ENCODE measurements at regions not wholly inside any gene's neighbourhood (a gene's known extent, or its start where the extent isn't known, plus 50 kb on each side); places are given as distances from the start of the nearest gene placed in this dataset.
"Not testable (repeated sequence)": the region's sequence is repeated elsewhere in the genome, so short reads cannot be mapped to it uniquely, and the experiment has no call there.

GRCh38 chr14:89669193-89669592 lies 252.2 kb upstream of the FOXN3 start:
- Mint-ChIP-seq H3K4me1 (peaks cover 13% of the 10 kb centered on the region), H3K4me3 (no peak overlapping the region), H3K27me3 (no peaks in the 10 kb centered on the region), H3K36me3 (ENCODE audit: low read depth) (peaks cover 3% of the 10 kb centered on the region), H3K27ac (no peak overlapping the region), H3K9me3 (peaks cover 11% of the 10 kb centered on the region)
- ChIA-PET CTCF (no interaction called here), POLR2A (interaction anchor here (1.0 kb wide), 1 partner anchor 9 kb away, joined by 3 read pairs; no protein-coding TSS in a partner anchor)
- peak; percentile 22 for DNase-seq

- H3K4me1 Mint-ChIP-seq, result peaks cover 4% of the 10 kb centered on the region
- H3K9me3 Mint-ChIP-seq, result peaks cover 13% of the 10 kb centered on the region
- H3K27me3 Mint-ChIP-seq, result no peaks in the 10 kb centered on the region
- ChIA-PET CTCF (no interaction called here), POLR2A (no interaction called here)
- H3K4me3 Mint-ChIP-seq, result no peak overlapping the region
- no peak for DNase-seq
- H3K36me3 Mint-ChIP-seq (ENCODE audit: low read depth), result peaks cover 3% of the 10 kb centered on the region
- H3K27ac Mint-ChIP-seq, result no peak overlapping the region
Measured at GRCh38 chr14:89667983-89668382, 250.9 kb upstream of the FOXN3 start.

GRCh38 chr14:89665300-89666081 lies 248.5 kb upstream of the FOXN3 start:
- H3K27ac Mint-ChIP-seq; H3K4me3 Mint-ChIP-seq; POLR2A ChIA-PET; H3K4me1 Mint-ChIP-seq; CTCF ChIA-PET; H3K27me3 Mint-ChIP-seq; DNase-seq; H3K36me3 Mint-ChIP-seq (ENCODE audit: low read depth): not testable (repeated sequence)
- peaks cover 13% of the 10 kb centered on the region for H3K9me3 Mint-ChIP-seq

GRCh38 chr14:89661392-89661791 lies 244.4 kb upstream of the FOXN3 start:
- Mint-ChIP-seq H3K4me3 (no peak overlapping the region), H3K27me3 (no peaks in the 10 kb centered on the region), H3K9me3 (peaks cover 18% of the 10 kb centered on the region), H3K4me1 (peaks cover 2% of the 10 kb centered on the region), H3K27ac (no peak overlapping the region), H3K36me3 (ENCODE audit: low read depth) (peaks cover 3% of the 10 kb centered on the region)
- POLR2A ChIA-PET, result no interaction called here
- no peak for DNase-seq
- CTCF ChIA-PET, result no interaction called here

GRCh38 chr14:89660625-89661233 lies 243.7 kb upstream of the FOXN3 start:
- CTCF ChIA-PET; H3K27me3 Mint-ChIP-seq; H3K27ac Mint-ChIP-seq; H3K4me1 Mint-ChIP-seq; H3K4me3 Mint-ChIP-seq; DNase-seq; H3K36me3 Mint-ChIP-seq (ENCODE audit: low read depth): not testable (repeated sequence)
- H3K9me3 Mint-ChIP-seq, result peaks cover 17% of the 10 kb centered on the region
- POLR2A ChIA-PET, result interaction anchor here (1.0 kb wide), 1 partner anchor 9 kb away, joined by 3 read pairs; no protein-coding TSS in a partner anchor

- peaks cover 14% of the 10 kb centered on the region for H3K9me3 Mint-ChIP-seq
- no peak overlapping the region for H3K4me3 Mint-ChIP-seq
- ChIA-PET POLR2A (interaction anchor here (1.0 kb wide), 1 partner anchor 10 kb away, joined by 3 read pairs; no protein-coding TSS in a partner anchor), CTCF (no interaction called here)
- H3K4me1 Mint-ChIP-seq, result peaks cover 2% of the 10 kb centered on the region
- no peak overlapping the region for H3K27ac Mint-ChIP-seq
- H3K27me3 Mint-ChIP-seq, result no peaks in the 10 kb centered on the region
- DNase-seq, result no peak
- peaks cover 3% of the 10 kb centered on the region for H3K36me3 Mint-ChIP-seq (ENCODE audit: low read depth)
Measured at GRCh38 chr14:89660166-89660565, 243.1 kb upstream of the FOXN3 start.

- Mint-ChIP-seq H3K36me3 (ENCODE audit: low read depth) (peaks cover 3% of the 10 kb centered on the region), H3K9me3 (peaks cover 10% of the 10 kb centered on the region), H3K27me3 (no peaks in the 10 kb centered on the region), H3K4me3 (no peak overlapping the region), H3K4me1 (peaks cover 2% of the 10 kb centered on the region), H3K27ac (no peak overlapping the region)
- CTCF ChIA-PET, result interaction anchor here (1.5 kb wide), 1 partner anchor 15 kb away, joined by 4 read pairs; no protein-coding TSS in a partner anchor
- DNase-seq, result no peak
- POLR2A ChIA-PET, result no interaction called here
Measured at GRCh38 chr14:89658977-89659670, 242.1 kb upstream of the FOXN3 start.

- H3K9me3 Mint-ChIP-seq, result peaks cover 10% of the 10 kb centered on the region
- no peak for DNase-seq
- ChIA-PET CTCF (no interaction called here), POLR2A (interaction anchor here (1.4 kb wide), 1 partner anchor 65 kb away, joined by 3 read pairs; no protein-coding TSS in a partner anchor)
- H3K27me3 Mint-ChIP-seq, result no peaks in the 10 kb centered on the region
- no peak overlapping the region for H3K4me3 Mint-ChIP-seq
- peaks cover 3% of the 10 kb centered on the region for H3K36me3 Mint-ChIP-seq (ENCODE audit: low read depth)
- no peak overlapping the region for H3K27ac Mint-ChIP-seq
- peaks cover 2% of the 10 kb centered on the region for H3K4me1 Mint-ChIP-seq
Measured at GRCh38 chr14:89657014-89657413, 240.0 kb upstream of the FOXN3 start.

GRCh38 chr14:89654998-89655397 lies 238.0 kb upstream of the FOXN3 start:
- peaks cover 2% of the 10 kb centered on the region for H3K4me1 Mint-ChIP-seq
- peaks cover 3% of the 10 kb centered on the region for H3K36me3 Mint-ChIP-seq (ENCODE audit: low read depth)
- peaks cover 10% of the 10 kb centered on the region for H3K9me3 Mint-ChIP-seq
- H3K27ac Mint-ChIP-seq, result no peak overlapping the region
- ChIA-PET POLR2A (no interaction called here), CTCF (no interaction called here)
- no peak for DNase-seq
- H3K4me3 Mint-ChIP-seq, result no peak overlapping the region
- H3K27me3 Mint-ChIP-seq, result no peaks in the 10 kb centered on the region

GRCh38 chr14:89652352-89652751 lies 235.3 kb upstream of the FOXN3 start:
- Mint-ChIP-seq H3K4me3 (no peak overlapping the region), H3K36me3 (ENCODE audit: low read depth) (peaks cover 3% of the 10 kb centered on the region), H3K9me3 (peaks cover 10% of the 10 kb centered on the region), H3K4me1 (peaks cover 2% of the 10 kb centered on the region), H3K27ac (no peak overlapping the region), H3K27me3 (no peaks in the 10 kb centered on the region)
- ChIA-PET POLR2A (interaction anchor here (0.8 to 1.4 kb wide), 3 partner anchors 10 to 69 kb away, joined by 3 to 4 read pairs (median 3); no protein-coding TSS in a partner anchor), CTCF (no interaction called here)
- no peak for DNase-seq

- Mint-ChIP-seq H3K27me3 (no peaks in the 10 kb centered on the region), H3K4me1 (no peaks in the 10 kb centered on the region), H3K36me3 (ENCODE audit: low read depth) (no peaks in the 10 kb centered on the region), H3K9me3 (peaks cover 5% of the 10 kb centered on the region), H3K27ac (no peak overlapping the region), H3K4me3 (no peak overlapping the region)
- ChIA-PET POLR2A (interaction anchor here (0.8 to 1.4 kb wide), 2 partner anchors 10 to 70 kb away, joined by 3 read pairs; no protein-coding TSS in a partner anchor), CTCF (no interaction called here)
- DNase-seq, result no peak
Measured at GRCh38 chr14:89651805-89652204, 234.8 kb upstream of the FOXN3 start.

GRCh38 chr14:89650077-89650978 lies 233.3 kb upstream of the FOXN3 start:
- Mint-ChIP-seq H3K4me1 (no peaks in the 10 kb centered on the region), H3K36me3 (ENCODE audit: low read depth) (peaks cover 3% of the 10 kb centered on the region), H3K27ac (no peak overlapping the region), H3K27me3 (no peaks in the 10 kb centered on the region), H3K4me3 (no peak overlapping the region), H3K9me3 (peaks cover 6% of the 10 kb centered on the region)
- DNase-seq, result no peak
- ChIA-PET CTCF (no interaction called here), POLR2A (interaction anchor here (1.0 kb wide), 1 partner anchor 9 kb away, joined by 4 read pairs; no protein-coding TSS in a partner anchor)
